D721Med (cell line): ENCODE measurements at regions not wholly inside any gene's neighbourhood (a gene's known extent, or its start where the extent isn't known, plus 50 kb on each side); places are given as distances from the start of the nearest gene placed in this dataset.
"Not testable (repeated sequence)": the region's sequence is repeated elsewhere in the genome, so short reads cannot be mapped to it uniquely, and the experiment has no call there.

Experiments
- DNase-seq: peaks from one replicate; pipeline ENCODE4 v3.0.0; 2011; ENCODE audit warnings: low spot score; ENCODE audit not compliant: insufficient read length
- FAIRE-seq: peaks from 2 replicates; lab custom pipeline; 2011; peaks lifted over from hg19 to GRCh38; lab: Jason Lieb, UNC
- TF ChIP-seq, protein P1 (sequence below): IDR thresholded peaks from 2 replicates; pipeline ENCODE4 v1.5.1; 2012; ENCODE audit warnings: mild to moderate bottlenecking, control low read depth; ENCODE audit not compliant: insufficient read depth; ENCODE audit errors: missing control alignments

GRCh38 chr21:25176637-25177412 lies 430.5 kb downstream of the MRPL39 start:
- TF ChIP-seq, protein P1, sequence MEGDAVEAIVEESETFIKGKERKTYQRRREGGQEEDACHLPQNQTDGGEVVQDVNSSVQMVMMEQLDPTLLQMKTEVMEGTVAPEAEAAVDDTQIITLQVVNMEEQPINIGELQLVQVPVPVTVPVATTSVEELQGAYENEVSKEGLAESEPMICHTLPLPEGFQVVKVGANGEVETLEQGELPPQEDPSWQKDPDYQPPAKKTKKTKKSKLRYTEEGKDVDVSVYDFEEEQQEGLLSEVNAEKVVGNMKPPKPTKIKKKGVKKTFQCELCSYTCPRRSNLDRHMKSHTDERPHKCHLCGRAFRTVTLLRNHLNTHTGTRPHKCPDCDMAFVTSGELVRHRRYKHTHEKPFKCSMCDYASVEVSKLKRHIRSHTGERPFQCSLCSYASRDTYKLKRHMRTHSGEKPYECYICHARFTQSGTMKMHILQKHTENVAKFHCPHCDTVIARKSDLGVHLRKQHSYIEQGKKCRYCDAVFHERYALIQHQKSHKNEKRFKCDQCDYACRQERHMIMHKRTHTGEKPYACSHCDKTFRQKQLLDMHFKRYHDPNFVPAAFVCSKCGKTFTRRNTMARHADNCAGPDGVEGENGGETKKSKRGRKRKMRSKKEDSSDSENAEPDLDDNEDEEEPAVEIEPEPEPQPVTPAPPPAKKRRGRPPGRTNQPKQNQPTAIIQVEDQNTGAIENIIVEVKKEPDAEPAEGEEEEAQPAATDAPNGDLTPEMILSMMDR = no peak
- DNase-seq (no peak), FAIRE-seq (no peak)

GRCh38 chr21:25175938-25176337 lies 431.3 kb downstream of the MRPL39 start:
- FAIRE-seq = no peak
- DNase-seq = no peak
- TF ChIP-seq, protein P1 = no peak

- DNase-seq (no peak), FAIRE-seq (no peak)
- TF ChIP-seq, protein P1 = no peak
Measured at GRCh38 chr21:25171438-25171837, 435.8 kb downstream of the MRPL39 start.

GRCh38 chr21:25170681-25171080 lies 436.6 kb downstream of the MRPL39 start:
- FAIRE-seq = no peak
- DNase-seq = no peak
- TF ChIP-seq, protein P1 = no peak

DNA sequence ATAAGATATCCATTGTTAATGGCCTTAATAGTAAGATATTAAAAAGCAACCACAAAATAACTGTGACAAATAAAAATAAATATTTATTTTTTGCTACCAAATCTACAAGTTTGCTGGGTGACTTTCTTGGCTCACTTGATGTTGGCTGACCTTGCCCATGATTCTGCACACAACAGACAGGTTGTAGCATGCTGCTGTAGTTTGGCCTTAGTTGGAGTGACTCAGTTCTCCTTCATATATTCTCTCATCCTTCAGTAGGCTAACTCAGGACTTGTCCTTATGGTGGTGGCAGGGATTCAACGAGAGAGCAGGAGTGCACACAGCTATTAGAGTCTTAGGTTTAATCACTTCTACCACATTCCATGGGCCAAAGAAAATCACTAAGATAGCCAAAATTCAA lies 437.9 kb downstream of the MRPL39 start:
- DNase-seq = no peak
- TF ChIP-seq, protein P1 = no peak
- FAIRE-seq = no peak

- FAIRE-seq, DNase-seq: not testable (repeated sequence)
Measured at GRCh38 chr21:25166904-25167303, 440.4 kb downstream of the MRPL39 start.

GRCh38 chr21:25161571-25161970 lies 445.7 kb downstream of the MRPL39 start:
- FAIRE-seq (no peak), DNase-seq (no peak)
- TF ChIP-seq, protein P1 = no peak

DNA sequence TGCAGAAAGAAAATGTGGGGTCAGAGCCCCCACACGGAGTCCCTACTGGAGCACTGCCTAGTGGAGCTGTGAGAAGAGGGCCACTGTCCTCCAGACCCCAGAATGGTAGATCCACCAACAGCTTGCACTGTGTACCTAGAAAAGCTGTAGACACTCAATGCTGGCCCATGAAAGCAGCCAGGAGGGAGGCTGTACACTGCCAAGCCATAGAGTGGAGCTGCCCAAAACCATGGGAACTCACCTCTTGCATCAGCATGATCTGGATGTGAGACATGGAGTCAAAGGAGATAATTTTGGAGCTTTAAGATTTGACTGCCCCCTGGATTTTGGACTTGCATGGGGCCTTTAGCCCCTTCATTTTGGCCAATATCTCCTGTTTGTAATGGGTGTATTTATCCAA lies 452.3 kb downstream of the MRPL39 start:
- FAIRE-seq, DNase-seq: not testable (repeated sequence)
